Esophagus muscularis mucosa (tissue), 4 donors: ENCODE measurements at regions not wholly inside any gene's neighbourhood (a gene's known extent, or its start where the extent isn't known, plus 50 kb on each side); places are given as distances from the start of the nearest gene placed in this dataset.

ENCODE experiments used
- EP300 ChIP-seq: sonication (generic); formaldehyde crosslinking; IDR thresholded peaks from one replicate; pipeline ENCODE4 v1.6.1; 2017; ENCODE audit warnings: antibody characterized with exemption
- POLR2A ChIP-seq: fragments of 450-650 bp; IDR thresholded peaks from one replicate; pipeline ENCODE4 v1.6.1; 2017; ENCODE audit warnings: antibody characterized with exemption, moderate library complexity, mild to moderate bottlenecking, low read depth
- POLR2AphosphoS5 ChIP-seq, 2 donors: sonication (generic); formaldehyde crosslinking; IDR thresholded peaks; one replicate each; pipeline ENCODE4 v1.6.1; 2017; ENCODE audit warnings: antibody characterized with exemption in 2 of 2
- TF ChIP-seq, protein P1 (sequence below), 3 experiments: fragments of 200-600 bp in 2 of 3; fragments of 450-650 bp in 1 of 3; sonication (generic) in 2 of 3; IDR thresholded peaks; one replicate each; pipeline ENCODE4 v1.5.1; 2017 to 2019; ENCODE audit warnings: antibody characterized with exemption in 3 of 3, mild to moderate bottlenecking in 2 of 3, moderate library complexity in 1 of 3

DNA sequence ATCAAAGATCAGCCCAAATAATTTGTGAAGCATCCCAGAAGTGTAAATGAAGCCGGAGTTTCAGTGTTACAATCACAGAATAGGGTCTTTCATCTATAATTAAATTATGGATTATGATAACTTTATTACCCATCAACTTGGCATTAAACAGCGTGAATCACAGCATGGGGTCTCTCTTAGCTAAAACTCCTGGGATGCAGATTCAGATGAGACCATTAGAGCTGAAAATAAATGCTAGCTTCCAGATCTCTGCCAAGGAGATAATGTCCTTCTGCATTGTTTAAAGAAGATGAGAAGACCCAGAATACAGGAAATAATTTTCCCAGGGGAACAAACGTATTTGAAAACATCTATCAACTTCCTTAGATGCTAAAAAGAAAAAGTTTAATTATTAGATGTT lies 546.0 kb upstream of the PCDH9 start:
- TF ChIP-seq, protein P1, sequence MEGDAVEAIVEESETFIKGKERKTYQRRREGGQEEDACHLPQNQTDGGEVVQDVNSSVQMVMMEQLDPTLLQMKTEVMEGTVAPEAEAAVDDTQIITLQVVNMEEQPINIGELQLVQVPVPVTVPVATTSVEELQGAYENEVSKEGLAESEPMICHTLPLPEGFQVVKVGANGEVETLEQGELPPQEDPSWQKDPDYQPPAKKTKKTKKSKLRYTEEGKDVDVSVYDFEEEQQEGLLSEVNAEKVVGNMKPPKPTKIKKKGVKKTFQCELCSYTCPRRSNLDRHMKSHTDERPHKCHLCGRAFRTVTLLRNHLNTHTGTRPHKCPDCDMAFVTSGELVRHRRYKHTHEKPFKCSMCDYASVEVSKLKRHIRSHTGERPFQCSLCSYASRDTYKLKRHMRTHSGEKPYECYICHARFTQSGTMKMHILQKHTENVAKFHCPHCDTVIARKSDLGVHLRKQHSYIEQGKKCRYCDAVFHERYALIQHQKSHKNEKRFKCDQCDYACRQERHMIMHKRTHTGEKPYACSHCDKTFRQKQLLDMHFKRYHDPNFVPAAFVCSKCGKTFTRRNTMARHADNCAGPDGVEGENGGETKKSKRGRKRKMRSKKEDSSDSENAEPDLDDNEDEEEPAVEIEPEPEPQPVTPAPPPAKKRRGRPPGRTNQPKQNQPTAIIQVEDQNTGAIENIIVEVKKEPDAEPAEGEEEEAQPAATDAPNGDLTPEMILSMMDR (IDR thresholded peaks at IDR 0.05): no peak
- TF ChIP-seq POLR2A (no peak), EP300 (no peak), POLR2AphosphoS5 (IDR thresholded peaks at IDR 0.05) (no peak)
